SK-N-MC (cell line): ENCODE measurements at regions not wholly inside any gene's neighbourhood (a gene's known extent, or its start where the extent isn't known, plus 50 kb on each side); places are given as distances from the start of the nearest gene placed in this dataset.

Source experiments
- EZH2 ChIP-seq: fragments of 200-600 bp; sonication (generic); IDR thresholded peaks from one replicate; pipeline ENCODE4 v1.6.1; 2017; ENCODE audit warnings: antibody characterized with exemption
- FOXP2 ChIP-seq: optimal IDR thresholded peaks from 2 replicates; pipeline ENCODE3; 2011; ENCODE audit warnings: mild to moderate bottlenecking, moderate library complexity; ENCODE audit not compliant: insufficient read depth; ENCODE audit errors: extremely low read length, control extremely low read depth
- POLR2AphosphoS5 ChIP-seq: IDR thresholded peaks from 2 replicates; pipeline ENCODE4 v1.6.1; 2012; ENCODE audit warnings: mild to moderate bottlenecking, low read depth, low read length, borderline replicate concordance

DNA sequence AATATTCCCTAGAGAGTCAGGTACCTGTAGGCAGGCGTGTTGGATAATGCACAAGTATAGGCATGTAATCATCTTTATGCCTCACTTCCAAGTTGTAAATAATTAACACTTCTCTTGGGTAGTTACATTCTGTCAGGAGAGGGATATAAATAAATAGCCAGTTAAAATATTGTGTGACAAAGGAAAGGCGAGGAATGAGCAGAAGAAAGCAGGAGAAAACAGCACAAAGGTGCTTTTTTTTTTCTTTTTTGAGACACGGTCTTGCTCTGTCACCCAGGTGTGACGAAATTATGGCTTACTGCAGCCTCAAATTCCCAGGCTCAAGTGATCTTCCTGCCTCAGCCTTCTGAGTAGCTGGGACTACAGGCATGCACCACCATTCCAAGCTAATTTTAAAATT, 99.2 kb upstream of the LYZL2 start:
- TF ChIP-seq EZH2 (no peak), FOXP2 (no peak), POLR2AphosphoS5 (no peak)
